ENCODE measurements at regions not wholly inside any gene's neighbourhood (a gene's known extent, or its start where the extent isn't known, plus 50 kb on each side); places are given as distances from the start of the nearest gene placed in this dataset.

- Histone ChIP-seq H3K56ac (replicated peaks; ENCODE audit: insufficient read length, low read depth, low read length) (no peak overlapping the region), H3K18ac (ENCODE audit: extremely low read depth, low read length) (no peak overlapping the region), H2BK15ac (ENCODE audit: low read length) (no peak overlapping the region), H3K79me2 (ENCODE audit: control insufficient read depth in 1 of 2, insufficient read depth in 2 of 2, low read length in 2 of 2) (no peaks in the 10 kb centered on the region), H3K23ac (ENCODE audit: insufficient read length) (no peak overlapping the region), H3K9me3 (ENCODE audit: insufficient read depth in 2 of 2, low read depth in 1 of 2, low read length in 1 of 2) (no peaks in the 10 kb centered on the region), H3K4me3 (ENCODE audit: extremely low read depth in 1 of 4, insufficient read depth in 2 of 4, low read depth in 3 of 4, low read length in 4 of 4) (no peak overlapping the region), H2AK5ac (ENCODE audit: low read depth, low read length) (no peak overlapping the region), H4K91ac (replicated peaks; ENCODE audit: insufficient read length, low read length) (no peak overlapping the region), H3K23me2 (ENCODE audit: low read depth, low read length) (no peaks in the 10 kb centered on the region), H4K20me1 (replicated peaks in 1 of 2; ENCODE audit: control insufficient read depth in 1 of 2, insufficient read depth in 2 of 2, low read length in 2 of 2) (no peaks in the 10 kb centered on the region), H3K27me3 (replicated peaks in 1 of 4; ENCODE audit: control insufficient read depth in 3 of 4, extremely low read depth in 1 of 4, insufficient read depth in 3 of 4, low read length in 3 of 4) (no peaks in the 10 kb centered on the region), H2BK12ac (ENCODE audit: low read depth, low read length) (no peak overlapping the region), H3K79me1 (ENCODE audit: low read depth, low read length) (no peaks in the 10 kb centered on the region), H3K27ac (ENCODE audit: low read depth, low read length) (no peak overlapping the region), H2BK5ac (ENCODE audit: low read depth, low read length) (no peak overlapping the region), H2BK120ac (replicated peaks; ENCODE audit: low read depth, low read length) (no peak overlapping the region), H4K5ac (ENCODE audit: insufficient read length, low read depth, low read length) (no peak overlapping the region), H3K36me3 (ENCODE audit: control insufficient read depth in 2 of 4, insufficient read depth in 4 of 4, low read length in 3 of 4) (no peaks in the 10 kb centered on the region), H3K4me1 (replicated peaks in 1 of 4; ENCODE audit: control insufficient read depth in 3 of 4, insufficient read depth in 4 of 4, low read length in 3 of 4) (no peaks in the 10 kb centered on the region), H2AFZ (ENCODE audit: low read length) (no peak overlapping the region), H3K9ac (replicated peaks in 1 of 4; ENCODE audit: extremely low read depth in 1 of 4, low read depth in 3 of 4, low read length in 3 of 4) (no peak overlapping the region), H3K4ac (replicated peaks; ENCODE audit: insufficient read length, low read depth, low read length) (no peak overlapping the region), H2BK20ac (ENCODE audit: low read length) (no peak overlapping the region), H4K8ac (ENCODE audit: extremely low read depth, insufficient read depth, low read length) (no peak overlapping the region), H3K4me2 (ENCODE audit: insufficient read depth in 1 of 2, low read depth in 2 of 2, low read length in 2 of 2) (no peak overlapping the region), H3K14ac (ENCODE audit: insufficient read length) (no peak overlapping the region)
- 95% methylated on average over 1 of the region's 1 CpG; no CpG with 5 or more reads in 1 of the 2 experiments for WGBS, 2 experiments (ENCODE audit: extremely low coverage in 1 of 2, insufficient coverage in 1 of 2, insufficient read length in 1 of 2, insufficient replicate concordance in 2 of 2, low coverage in 1 of 2, low lambda C conversion rate in 2 of 2, missing lambda C conversion rate in 1 of 2)
- ChIA-PET POLR2A (ENCODE audit: partially characterized antibody) (no interaction called here), CTCF (ENCODE audit: partially characterized antibody) (interaction anchor here (0.6 to 1.8 kb wide), 7 partner anchors 8 to 283 kb away, joined by 3 to 6 read pairs (median 3); no protein-coding TSS in a partner anchor)
- no peak for FAIRE-seq
- no peak for DNase-seq (ENCODE audit: low read depth in 1 of 2, low spot score in 2 of 2)
- TF ChIP-seq NANOG (IDR thresholded peaks at IDR 0.05; ENCODE audit: insufficient read depth, low read depth, low read length, poor library complexity, severe bottlenecking), result no peak
- no peak for TF ChIP-seq SAP30 (IDR thresholded peaks at IDR 0.05; ENCODE audit: insufficient read depth, insufficient replicate concordance, low read length)
- no peak for TF ChIP-seq SRF (IDR thresholded peaks at IDR 0.05; ENCODE audit: low read depth, low read length)
- no peak for TF ChIP-seq TAF7 (optimal IDR thresholded peaks at IDR 0.05; ENCODE audit: borderline replicate concordance, low read depth, low read length)
- TF ChIP-seq POLR2AphosphoS5 (IDR thresholded peaks at IDR 0.05; ENCODE audit: low read depth, low read length), result no peak
- no peak for TF ChIP-seq TAF1 (IDR thresholded peaks at IDR 0.05; ENCODE audit: low read depth, low read length)
Measured at GRCh38 chr14:54140551-54140950, 183.9 kb upstream of the BMP4 start.
